ENCODE measurements at regions not wholly inside any gene's neighbourhood (a gene's known extent, or its start where the extent isn't known, plus 50 kb on each side); places are given as distances from the start of the nearest gene placed in this dataset.

- TF ChIP-seq CTCF (IDR thresholded peaks at IDR 0.05; ENCODE audit: low read depth, low read length) (no peak), EZH2phosphoT487 (IDR thresholded peaks at IDR 0.05; ENCODE audit: low read depth) (no peak)
Measured at GRCh38 chr7:153061910-153062528, 302.5 kb downstream of the ACTR3B start.
